HUES48 (cell line): ENCODE measurements at regions not wholly inside any gene's neighbourhood (a gene's known extent, or its start where the extent isn't known, plus 50 kb on each side); places are given as distances from the start of the nearest gene placed in this dataset.
A peak's percentile ranks its signal among the peaks of the same experiment; 100 is the strongest.

Source experiments
- H3K27ac ChIP-seq: one replicate; pipeline ENCODE4 v1.7.0; 2013; ENCODE audit warnings: low read depth, low read length, inconsistent platforms
- H3K27me3 ChIP-seq: 2 replicates; pipeline ENCODE4 v1.6.1; 2013; ENCODE audit warnings: mild to moderate bottlenecking, low read length; ENCODE audit not compliant: control insufficient read depth, insufficient read depth
- H3K36me3 ChIP-seq: 2 replicates; pipeline ENCODE4 v1.6.1; 2013; ENCODE audit warnings: low read length; ENCODE audit not compliant: control insufficient read depth, insufficient read depth
- H3K4me1 ChIP-seq: 2 replicates; pipeline ENCODE4 v1.6.1; 2013; ENCODE audit warnings: mild to moderate bottlenecking, low read length; ENCODE audit not compliant: control insufficient read depth, insufficient read depth
- H3K4me3 ChIP-seq: 2 replicates; pipeline ENCODE4 v1.5.1; 2013; ENCODE audit warnings: mild to moderate bottlenecking, low read depth, low read length
- H3K9ac ChIP-seq: 2 replicates; pipeline ENCODE4 v1.6.1; 2013; ENCODE audit warnings: mild to moderate bottlenecking, low read depth, low read length, moderate library complexity
- H3K9me3 ChIP-seq: 2 replicates; pipeline ENCODE4 v1.6.1; 2013; ENCODE audit warnings: low read length; ENCODE audit not compliant: control insufficient read depth, insufficient read depth

GRCh38 chr5:111901296-111901695 lies 144.3 kb upstream of the NREP start:
- H3K4me3 ChIP-seq: no peak overlapping the region
- H3K27me3 ChIP-seq: no peaks in the 10 kb centered on the region
- no peaks in the 10 kb centered on the region for H3K36me3 ChIP-seq
- peaks cover 9% of the 10 kb centered on the region; the same call in 1 of the 2 replicates for H3K9me3 ChIP-seq
- H3K4me1 ChIP-seq: no peaks in the 10 kb centered on the region
- no peak overlapping the region for H3K9ac ChIP-seq
- no peak overlapping the region for H3K27ac ChIP-seq

GRCh38 chr5:111892949-111893348 lies 136.0 kb upstream of the NREP start:
- Histone ChIP-seq H3K9me3 (no peaks in the 10 kb centered on the region; the same call in 1 of the 2 replicates), H3K9ac (no peak overlapping the region), H3K36me3 (no peaks in the 10 kb centered on the region), H3K27me3 (no peaks in the 10 kb centered on the region), H3K4me3 (no peak overlapping the region), H3K4me1 (no peaks in the 10 kb centered on the region), H3K27ac (no peak overlapping the region)

DNA sequence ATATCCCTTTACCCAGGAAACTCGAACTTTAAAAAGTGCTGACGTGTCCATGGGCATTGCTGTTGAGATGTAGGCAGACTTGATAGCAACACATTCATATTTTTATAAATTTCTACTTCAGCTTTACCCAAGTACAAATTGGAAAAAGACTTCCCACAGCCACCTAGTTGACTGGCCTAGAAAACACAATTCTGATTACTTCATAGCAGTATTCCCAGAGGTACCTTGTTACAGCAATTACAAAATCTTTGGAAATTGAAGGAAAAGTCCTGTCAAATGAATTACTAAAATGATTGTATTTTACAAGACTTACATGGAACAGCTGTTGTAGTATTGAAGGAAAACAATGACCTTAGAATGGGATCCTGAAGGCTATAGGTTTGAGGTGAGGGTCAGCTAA lies 130.7 kb upstream of the NREP start:
- H3K27me3 ChIP-seq: no peaks in the 10 kb centered on the region
- H3K4me3 ChIP-seq: no peak overlapping the region
- peaks cover 4% of the 10 kb centered on the region for H3K9me3 ChIP-seq
- H3K27ac ChIP-seq: no peak overlapping the region
- H3K9ac ChIP-seq: no peak overlapping the region
- no peaks in the 10 kb centered on the region for H3K4me1 ChIP-seq
- no peaks in the 10 kb centered on the region for H3K36me3 ChIP-seq

- Histone ChIP-seq H3K4me3 (no peak overlapping the region), H3K4me1 (no peaks in the 10 kb centered on the region), H3K9ac (no peak overlapping the region), H3K9me3 (no peaks in the 10 kb centered on the region), H3K36me3 (no peaks in the 10 kb centered on the region), H3K27me3 (no peaks in the 10 kb centered on the region), H3K27ac (no peak overlapping the region)
These were observed 112.7 kb upstream of the NREP start for GRCh38 chr5:111869681-111870080.

- no peak overlapping the region for H3K4me3 ChIP-seq
- H3K27me3 ChIP-seq: no peaks in the 10 kb centered on the region
- H3K27ac ChIP-seq: no peak overlapping the region
- no peaks in the 10 kb centered on the region for H3K36me3 ChIP-seq
- no peaks in the 10 kb centered on the region for H3K9me3 ChIP-seq
- no peaks in the 10 kb centered on the region for H3K4me1 ChIP-seq
- H3K9ac ChIP-seq: no peak overlapping the region
These were observed 108.4 kb upstream of the NREP start for GRCh38 chr5:111865356-111865755.

GRCh38 chr5:111863801-111864200 lies 106.8 kb upstream of the NREP start:
- Histone ChIP-seq H3K4me1 (no peaks in the 10 kb centered on the region), H3K27ac (no peak overlapping the region), H3K9ac (no peak overlapping the region), H3K9me3 (no peaks in the 10 kb centered on the region), H3K36me3 (no peaks in the 10 kb centered on the region), H3K4me3 (no peak overlapping the region), H3K27me3 (no peaks in the 10 kb centered on the region)

- no peak overlapping the region for H3K4me3 ChIP-seq
- no peak overlapping the region for H3K27ac ChIP-seq
- no peaks in the 10 kb centered on the region for H3K9me3 ChIP-seq
- peaks cover 8% of the 10 kb centered on the region; the same call in 1 of the 2 replicates for H3K4me1 ChIP-seq
- no peak overlapping the region for H3K9ac ChIP-seq
- H3K36me3 ChIP-seq: no peaks in the 10 kb centered on the region
- H3K27me3 ChIP-seq: no peaks in the 10 kb centered on the region
These were observed 102.7 kb upstream of the NREP start for GRCh38 chr5:111859533-111860270.

DNA sequence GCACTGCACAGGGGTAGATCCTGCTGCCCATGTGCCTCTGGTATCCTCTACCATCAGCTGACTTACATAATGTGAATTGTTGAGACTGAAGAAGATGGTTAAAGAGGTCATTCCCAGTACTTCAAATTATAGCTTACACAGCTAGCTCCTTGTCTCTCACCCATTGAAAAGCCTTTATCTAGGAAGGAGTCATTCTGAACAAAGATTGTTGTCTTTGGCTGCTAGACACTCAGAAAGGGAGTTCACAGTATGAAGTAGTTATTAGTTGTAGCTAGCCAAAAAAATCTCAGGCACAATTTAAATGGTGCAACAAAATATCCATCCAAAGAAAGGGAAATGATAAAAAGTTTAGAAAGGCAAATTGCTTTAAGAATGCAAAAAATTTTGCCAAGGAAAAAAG lies 102.0 kb upstream of the NREP start:
- Histone ChIP-seq H3K9ac (no peak overlapping the region), H3K4me1 (peaks cover 8% of the 10 kb centered on the region; the same call in 1 of the 2 replicates), H3K27me3 (no peaks in the 10 kb centered on the region), H3K9me3 (no peaks in the 10 kb centered on the region), H3K4me3 (no peak overlapping the region), H3K27ac (no peak overlapping the region), H3K36me3 (no peaks in the 10 kb centered on the region)

- no peaks in the 10 kb centered on the region for H3K9me3 ChIP-seq
- no peaks in the 10 kb centered on the region for H3K36me3 ChIP-seq
- no peaks in the 10 kb centered on the region for H3K27me3 ChIP-seq
- no peak overlapping the region for H3K27ac ChIP-seq
- no peak overlapping the region for H3K9ac ChIP-seq
- peaks cover 8% of the 10 kb centered on the region; the same call in 1 of the 2 replicates for H3K4me1 ChIP-seq
- H3K4me3 ChIP-seq: no peak overlapping the region
These were observed 100.6 kb upstream of the NREP start for GRCh38 chr5:111857623-111858022.

DNA sequence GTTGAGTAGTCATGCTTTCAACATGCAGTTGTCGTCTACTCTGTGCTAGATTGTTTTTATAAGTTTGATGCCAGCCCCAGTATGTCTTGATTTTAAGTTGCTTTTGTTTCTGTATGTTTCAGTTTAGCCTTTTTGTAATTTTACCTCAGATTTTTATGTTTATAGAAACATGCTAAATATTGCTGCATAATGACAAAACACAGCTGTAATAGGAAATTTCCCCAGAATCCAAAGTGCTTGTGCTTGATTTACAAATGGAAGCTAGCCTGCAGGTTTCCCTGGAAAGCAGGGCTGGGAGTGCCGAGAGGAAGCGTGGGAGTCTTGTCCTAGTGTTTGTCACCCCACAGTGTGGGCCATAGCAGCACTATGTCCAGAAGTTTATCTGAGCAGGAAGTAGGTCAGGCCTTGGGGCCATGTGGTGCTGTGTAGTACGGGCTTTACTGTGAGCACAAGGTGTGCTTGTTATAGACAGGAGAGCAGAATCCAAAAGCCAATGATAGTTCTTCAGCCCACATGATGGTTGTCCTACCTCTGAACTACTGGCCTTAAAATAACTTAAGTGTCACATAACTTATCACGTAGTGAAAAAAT lies 100.0 kb upstream of the NREP start:
- H3K9ac ChIP-seq: no peak overlapping the region
- H3K36me3 ChIP-seq: no peaks in the 10 kb centered on the region
- H3K27ac ChIP-seq: no peak overlapping the region
- H3K9me3 ChIP-seq: no peaks in the 10 kb centered on the region
- peaks cover 8% of the 10 kb centered on the region; the same call in 1 of the 2 replicates for H3K4me1 ChIP-seq
- no peak overlapping the region for H3K4me3 ChIP-seq
- H3K27me3 ChIP-seq: no peaks in the 10 kb centered on the region

DNA sequence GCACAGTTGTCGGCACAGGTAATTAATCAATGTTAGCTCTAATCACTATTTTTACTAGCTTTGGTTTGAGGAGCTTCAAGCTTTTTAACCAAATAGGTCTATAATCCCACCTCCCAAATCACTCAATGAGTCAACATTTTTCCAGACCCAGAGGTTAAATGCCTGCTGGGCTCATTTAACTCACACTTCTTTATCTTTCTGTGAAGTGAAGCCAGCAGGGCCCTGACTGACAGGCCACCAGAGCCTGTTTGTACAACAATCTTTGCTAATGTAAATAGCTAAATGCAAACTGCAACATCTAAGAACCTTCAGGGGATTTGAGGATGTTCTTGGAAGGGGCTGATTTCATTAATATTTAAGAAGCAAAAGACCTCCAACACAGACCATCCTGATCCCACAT lies 98.4 kb upstream of the NREP start:
- no peaks in the 10 kb centered on the region for H3K27me3 ChIP-seq
- no peak overlapping the region for H3K9ac ChIP-seq
- no peaks in the 10 kb centered on the region for H3K36me3 ChIP-seq
- H3K4me1 ChIP-seq: peaks cover 8% of the 10 kb centered on the region; the same call in 1 of the 2 replicates
- H3K9me3 ChIP-seq: no peaks in the 10 kb centered on the region
- H3K4me3 ChIP-seq: no peak overlapping the region
- peak overlapping the region; percentile 60 for H3K27ac ChIP-seq
